ENCODE measurements at regions not wholly inside any gene's neighbourhood (a gene's known extent, or its start where the extent isn't known, plus 50 kb on each side); places are given as distances from the start of the nearest gene placed in this dataset.

- DNase-seq (ENCODE audit: low spot score): peak; percentile 69
- intact Hi-C loops (cut with DNase I): no loop called here
These were observed 77.5 kb upstream of the IFNE start for GRCh38 chr9:21559402-21560280.

- intact Hi-C loops (cut with DNase I): no loop called here
- DNase-seq (ENCODE audit: low spot score): no peak
These were observed 78.2 kb upstream of the IFNE start for GRCh38 chr9:21560281-21560745.

- intact Hi-C loops (cut with DNase I): no loop called here
- DNase-seq (ENCODE audit: low spot score): no peak
These were observed 79.4 kb upstream of the IFNE start for GRCh38 chr9:21561502-21561901.

- intact Hi-C loops (cut with DNase I): no loop called here
- DNase-seq (ENCODE audit: low spot score): no peak
These were observed 82.1 kb upstream of the IFNE start for GRCh38 chr9:21564175-21564574.

GRCh38 chr9:21565155-21565554, 83.0 kb upstream of the IFNE start:
- DNase-seq (ENCODE audit: low spot score): no peak
- intact Hi-C loops (cut with DNase I): no loop called here

- no peak for DNase-seq (ENCODE audit: low spot score)
- intact Hi-C loops (cut with DNase I): no loop called here
These were observed 85.8 kb upstream of the IFNE start for GRCh38 chr9:21567926-21568325.

- no peak for DNase-seq (ENCODE audit: low spot score)
- intact Hi-C loops (cut with DNase I): no loop called here
These were observed 86.4 kb upstream of the IFNE start for GRCh38 chr9:21568484-21568883.

DNA sequence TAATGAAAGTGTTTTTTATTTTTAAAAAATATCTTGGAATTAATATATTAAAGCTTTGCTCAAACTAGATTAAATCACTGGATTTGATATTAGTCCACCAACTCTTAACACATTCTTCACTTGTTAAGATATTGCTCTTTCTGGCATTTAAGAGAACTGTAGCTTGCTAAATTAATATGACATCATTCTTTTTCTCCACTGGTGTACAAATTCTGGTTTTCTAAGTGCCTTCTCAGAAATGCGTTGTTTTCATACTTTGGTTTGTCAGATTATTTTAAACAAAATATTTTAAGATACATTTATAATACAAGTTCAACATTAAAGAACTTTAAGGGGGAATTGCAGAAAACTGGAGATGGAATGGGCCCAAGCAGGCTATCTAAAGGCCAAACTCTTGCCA, 87.6 kb upstream of the IFNE start:
- intact Hi-C loops (cut with DNase I): no loop called here
- DNase-seq (ENCODE audit: low spot score): no peak

GRCh38 chr9:21570643-21571275, 88.6 kb upstream of the IFNE start:
- intact Hi-C loops (cut with DNase I): no loop called here
- no peak for DNase-seq (ENCODE audit: low spot score)

GRCh38 chr9:21574261-21574660, 92.1 kb upstream of the IFNE start:
- intact Hi-C loops (cut with DNase I): no loop called here
- DNase-seq (ENCODE audit: low spot score): no peak

DNA sequence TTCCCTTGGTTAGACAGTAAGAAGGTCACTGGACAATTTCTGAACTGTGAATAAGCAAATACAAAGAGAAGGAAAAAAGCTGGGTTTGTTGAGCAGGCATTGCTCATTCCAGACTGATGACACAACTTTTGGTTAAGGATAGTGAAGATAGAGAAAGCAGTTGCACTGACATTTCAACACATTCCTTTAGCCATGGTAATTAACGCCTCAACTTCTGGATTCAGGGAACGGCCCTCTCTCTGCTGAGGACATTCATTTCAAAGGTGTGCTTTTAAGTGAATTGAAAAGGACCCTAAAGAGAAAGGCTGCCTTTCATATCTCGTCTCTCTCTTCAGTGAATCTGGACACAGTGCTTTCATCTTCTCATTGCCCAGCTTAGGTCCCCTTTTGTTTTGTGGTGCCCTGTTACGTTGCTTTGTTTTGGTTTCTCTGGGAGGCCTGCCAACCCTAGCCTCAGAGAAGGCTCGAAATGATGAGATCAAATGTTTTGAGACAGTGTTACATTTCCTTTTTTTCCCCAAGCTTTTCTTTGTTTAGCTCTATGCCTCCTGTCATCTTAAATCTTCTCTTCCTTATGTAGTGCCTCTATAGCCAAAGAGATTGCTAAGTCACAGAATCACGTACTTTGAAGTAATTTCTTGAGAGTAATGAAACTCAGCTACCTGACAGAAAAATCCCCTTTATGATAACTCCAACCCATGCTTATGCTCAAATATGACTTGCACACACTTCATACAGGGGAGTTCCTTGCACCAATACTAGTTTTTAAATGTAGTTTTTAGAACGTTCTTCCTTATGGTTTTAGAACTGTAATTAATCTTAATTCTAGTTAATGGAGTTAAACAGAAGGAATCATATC, 94.4 kb upstream of the IFNE start:
- intact Hi-C loops (cut with DNase I): no loop called here
- DNase-seq (ENCODE audit: low spot score): no peak

GRCh38 chr9:21579247-21579671, 97.1 kb upstream of the IFNE start:
- DNase-seq (ENCODE audit: low spot score): no peak
- intact Hi-C loops (cut with DNase I): no loop called here

- no peak for DNase-seq (ENCODE audit: low spot score)
- intact Hi-C loops (cut with DNase I): no loop called here
These were observed 97.6 kb upstream of the IFNE start for GRCh38 chr9:21579743-21580142.

DNA sequence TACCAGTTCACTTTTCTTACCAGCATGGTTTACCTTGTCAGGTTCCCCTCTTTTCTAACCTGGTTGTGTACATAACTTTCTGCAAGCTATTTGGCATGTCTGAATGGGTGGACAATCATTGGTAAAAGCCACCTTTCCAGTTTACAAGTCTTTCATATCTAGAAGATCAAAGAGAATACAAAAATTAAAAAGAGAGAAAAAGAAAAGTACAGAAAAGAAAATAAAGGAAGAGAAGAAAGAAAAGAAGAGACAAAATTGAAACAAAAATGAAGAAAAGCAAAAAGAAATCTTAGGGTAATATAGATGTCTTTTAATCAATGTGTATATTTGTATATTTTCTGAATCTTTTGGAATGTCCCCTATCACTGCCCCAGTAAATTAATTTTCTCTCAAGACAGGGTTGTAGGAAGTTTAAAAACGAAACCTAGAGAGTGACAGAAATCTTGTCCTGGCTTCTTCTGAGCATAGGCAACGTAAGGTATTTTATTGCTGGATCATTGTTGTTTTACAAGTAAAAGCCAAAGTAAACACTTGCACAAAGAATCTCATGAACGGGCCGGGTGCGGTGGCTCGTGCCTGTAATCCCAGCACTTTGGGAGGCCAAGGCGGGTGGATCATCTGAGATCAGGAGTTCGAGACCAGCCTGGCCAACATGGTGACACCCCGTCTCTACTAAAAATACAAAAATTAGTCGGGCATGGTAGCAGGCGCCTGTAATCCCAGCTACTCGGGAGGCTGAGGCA, 98.7 kb upstream of the IFNE start:
- no peak for DNase-seq (ENCODE audit: low spot score)
- intact Hi-C loops (cut with DNase I): no loop called here

GRCh38 chr9:21583628-21584377, 101.7 kb upstream of the IFNE start:
- intact Hi-C loops (cut with DNase I): no loop called here
- DNase-seq (ENCODE audit: low spot score): no peak

- no peak for DNase-seq (ENCODE audit: low spot score)
- intact Hi-C loops (cut with DNase I): no loop called here
These were observed 102.8 kb upstream of the IFNE start for GRCh38 chr9:21584890-21585289.

GRCh38 chr9:21585756-21586752, 103.9 kb upstream of the IFNE start:
- intact Hi-C loops (cut with DNase I): no loop called here

More at GRCh38 chr9:21585756-21586752, 103.9 kb upstream of the IFNE start:
- no peak for DNase-seq (ENCODE audit: low spot score)
